ENCODE measurements at regions not wholly inside any gene's neighbourhood (a gene's known extent, or its start where the extent isn't known, plus 50 kb on each side); places are given as distances from the start of the nearest gene placed in this dataset.

DNA sequence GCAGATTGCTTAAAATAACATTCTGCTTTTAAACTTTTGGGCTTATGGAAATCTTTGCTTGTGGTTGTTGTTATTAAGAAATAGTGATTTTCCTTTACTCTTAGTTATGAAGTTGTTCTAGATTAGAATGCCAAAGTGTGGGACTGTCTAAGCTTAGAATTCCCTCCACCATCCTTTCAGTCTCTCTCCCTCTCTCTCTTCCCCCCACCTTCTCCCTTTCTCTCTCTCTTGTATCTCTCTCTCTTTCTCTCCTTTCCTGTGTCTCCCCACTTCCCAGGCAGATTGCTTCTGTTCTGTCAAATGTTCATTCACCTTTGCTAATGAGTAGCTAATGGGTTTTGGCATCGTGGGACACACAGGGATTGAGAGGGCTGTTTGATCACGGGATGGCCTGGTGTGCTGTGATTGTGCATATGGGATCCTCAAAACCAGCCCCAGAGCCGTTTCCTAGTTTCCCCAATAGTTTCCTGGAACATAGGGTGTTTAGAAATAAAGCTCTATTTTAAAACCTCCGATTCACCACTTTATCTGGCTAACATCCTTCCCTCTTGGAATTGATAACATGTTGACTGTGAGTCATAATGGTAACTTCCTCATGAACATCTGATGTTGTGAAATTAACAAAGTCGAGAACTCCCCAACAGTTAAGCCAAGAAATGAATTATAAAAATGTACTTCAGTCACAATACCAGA lies 502.6 kb downstream of the TMEM114 start (continued):
- TF ChIP-seq, protein P1, sequence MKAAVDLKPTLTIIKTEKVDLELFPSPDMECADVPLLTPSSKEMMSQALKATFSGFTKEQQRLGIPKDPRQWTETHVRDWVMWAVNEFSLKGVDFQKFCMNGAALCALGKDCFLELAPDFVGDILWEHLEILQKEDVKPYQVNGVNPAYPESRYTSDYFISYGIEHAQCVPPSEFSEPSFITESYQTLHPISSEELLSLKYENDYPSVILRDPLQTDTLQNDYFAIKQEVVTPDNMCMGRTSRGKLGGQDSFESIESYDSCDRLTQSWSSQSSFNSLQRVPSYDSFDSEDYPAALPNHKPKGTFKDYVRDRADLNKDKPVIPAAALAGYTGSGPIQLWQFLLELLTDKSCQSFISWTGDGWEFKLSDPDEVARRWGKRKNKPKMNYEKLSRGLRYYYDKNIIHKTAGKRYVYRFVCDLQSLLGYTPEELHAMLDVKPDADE (IDR thresholded peaks at IDR 0.05), result no peak
- TF ChIP-seq ZNF331 (CRISPR knock-in tag; IDR thresholded peaks at IDR 0.05; ENCODE audit: low read depth) (no peak), EZH2 (IDR thresholded peaks at IDR 0.05; ENCODE audit: low read depth, unreplicated experiment) (no peak), EZH2phosphoT487 (IDR thresholded peaks at IDR 0.05; ENCODE audit: unreplicated experiment) (no peak)

DNA sequence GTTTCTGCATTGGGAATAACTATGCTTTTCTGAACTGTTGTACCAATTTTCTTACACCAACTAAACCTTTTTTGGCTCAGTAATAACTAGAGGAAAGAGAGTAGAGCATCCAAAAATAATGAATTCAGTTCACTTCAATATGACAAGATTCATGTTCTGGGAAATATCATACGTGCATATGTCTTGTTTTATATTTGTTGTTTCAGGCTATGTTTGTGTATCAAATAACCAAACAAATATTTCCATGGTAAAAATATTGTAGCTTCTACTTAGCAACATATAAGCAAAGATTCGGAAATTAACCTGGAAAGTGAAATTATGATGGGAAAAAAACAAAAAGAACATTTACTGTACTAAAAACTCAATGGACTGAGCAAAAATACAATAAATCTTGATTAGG lies 503.2 kb downstream of the TMEM114 start:
- H3K27ac ChIP-seq (ENCODE audit: low read depth), result no peak overlapping the region
- DNase-seq (ENCODE audit: low spot score) (no peak), ATAC-seq (no peak)
- Mint-ChIP-seq H3K27me3 (ENCODE audit: insufficient read depth, low read depth, poor library complexity) (no peaks in the 10 kb centered on the region), H3K27ac (no peak overlapping the region), H3K9me3 (peaks cover 13% of the 10 kb centered on the region; the same call in 2 of the 3 replicates), H3K4me1 (no peaks in the 10 kb centered on the region), H3K36me3 (ENCODE audit: low read depth) (no peaks in the 10 kb centered on the region), H3K4me3 (no peak overlapping the region)
- H4K20me1 ChIP-seq (replicated peaks; ENCODE audit: insufficient read depth), result no peaks in the 10 kb centered on the region
- H3K36me3 ChIP-seq (ENCODE audit: insufficient read depth), result no peaks in the 10 kb centered on the region; the same call in 1 of the 2 replicates
- H3K4me3 ChIP-seq, result no peak overlapping the region
- H3K27me3 ChIP-seq (ENCODE audit: insufficient read depth), result no peaks in the 10 kb centered on the region
- no peaks in the 10 kb centered on the region for H3F3A ChIP-seq (replicated peaks; ENCODE audit: low read depth)
- no peaks in the 10 kb centered on the region for H3K79me2 ChIP-seq (replicated peaks; ENCODE audit: insufficient read depth)
- no peaks in the 10 kb centered on the region; the same call in 1 of the 2 replicates for H3K9me2 ChIP-seq (ENCODE audit: insufficient read depth)
- no peak overlapping the region for H3K4me2 ChIP-seq
- no peaks in the 10 kb centered on the region for H3K4me1 ChIP-seq (ENCODE audit: insufficient read depth)
- no peak overlapping the region for H2AFZ ChIP-seq
- no peak for TF ChIP-seq POLR2AphosphoS5 (IDR thresholded peaks at IDR 0.05; ENCODE audit: low read depth)
- TF ChIP-seq, protein P2, sequence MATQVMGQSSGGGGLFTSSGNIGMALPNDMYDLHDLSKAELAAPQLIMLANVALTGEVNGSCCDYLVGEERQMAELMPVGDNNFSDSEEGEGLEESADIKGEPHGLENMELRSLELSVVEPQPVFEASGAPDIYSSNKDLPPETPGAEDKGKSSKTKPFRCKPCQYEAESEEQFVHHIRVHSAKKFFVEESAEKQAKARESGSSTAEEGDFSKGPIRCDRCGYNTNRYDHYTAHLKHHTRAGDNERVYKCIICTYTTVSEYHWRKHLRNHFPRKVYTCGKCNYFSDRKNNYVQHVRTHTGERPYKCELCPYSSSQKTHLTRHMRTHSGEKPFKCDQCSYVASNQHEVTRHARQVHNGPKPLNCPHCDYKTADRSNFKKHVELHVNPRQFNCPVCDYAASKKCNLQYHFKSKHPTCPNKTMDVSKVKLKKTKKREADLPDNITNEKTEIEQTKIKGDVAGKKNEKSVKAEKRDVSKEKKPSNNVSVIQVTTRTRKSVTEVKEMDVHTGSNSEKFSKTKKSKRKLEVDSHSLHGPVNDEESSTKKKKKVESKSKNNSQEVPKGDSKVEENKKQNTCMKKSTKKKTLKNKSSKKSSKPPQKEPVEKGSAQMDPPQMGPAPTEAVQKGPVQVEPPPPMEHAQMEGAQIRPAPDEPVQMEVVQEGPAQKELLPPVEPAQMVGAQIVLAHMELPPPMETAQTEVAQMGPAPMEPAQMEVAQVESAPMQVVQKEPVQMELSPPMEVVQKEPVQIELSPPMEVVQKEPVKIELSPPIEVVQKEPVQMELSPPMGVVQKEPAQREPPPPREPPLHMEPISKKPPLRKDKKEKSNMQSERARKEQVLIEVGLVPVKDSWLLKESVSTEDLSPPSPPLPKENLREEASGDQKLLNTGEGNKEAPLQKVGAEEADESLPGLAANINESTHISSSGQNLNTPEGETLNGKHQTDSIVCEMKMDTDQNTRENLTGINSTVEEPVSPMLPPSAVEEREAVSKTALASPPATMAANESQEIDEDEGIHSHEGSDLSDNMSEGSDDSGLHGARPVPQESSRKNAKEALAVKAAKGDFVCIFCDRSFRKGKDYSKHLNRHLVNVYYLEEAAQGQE (IDR thresholded peaks at IDR 0.05; ENCODE audit: unreplicated experiment), result no peak
- no peak for TF ChIP-seq ZNF331 (CRISPR knock-in tag; IDR thresholded peaks at IDR 0.05; ENCODE audit: low read depth)
- no peak for TF ChIP-seq JUNB (IDR thresholded peaks at IDR 0.05; ENCODE audit: unreplicated experiment)
- no peak for TF ChIP-seq CREB1 (CRISPR knock-in tag; IDR thresholded peaks at IDR 0.05; ENCODE audit: low read depth)
- TF ChIP-seq, protein P3, sequence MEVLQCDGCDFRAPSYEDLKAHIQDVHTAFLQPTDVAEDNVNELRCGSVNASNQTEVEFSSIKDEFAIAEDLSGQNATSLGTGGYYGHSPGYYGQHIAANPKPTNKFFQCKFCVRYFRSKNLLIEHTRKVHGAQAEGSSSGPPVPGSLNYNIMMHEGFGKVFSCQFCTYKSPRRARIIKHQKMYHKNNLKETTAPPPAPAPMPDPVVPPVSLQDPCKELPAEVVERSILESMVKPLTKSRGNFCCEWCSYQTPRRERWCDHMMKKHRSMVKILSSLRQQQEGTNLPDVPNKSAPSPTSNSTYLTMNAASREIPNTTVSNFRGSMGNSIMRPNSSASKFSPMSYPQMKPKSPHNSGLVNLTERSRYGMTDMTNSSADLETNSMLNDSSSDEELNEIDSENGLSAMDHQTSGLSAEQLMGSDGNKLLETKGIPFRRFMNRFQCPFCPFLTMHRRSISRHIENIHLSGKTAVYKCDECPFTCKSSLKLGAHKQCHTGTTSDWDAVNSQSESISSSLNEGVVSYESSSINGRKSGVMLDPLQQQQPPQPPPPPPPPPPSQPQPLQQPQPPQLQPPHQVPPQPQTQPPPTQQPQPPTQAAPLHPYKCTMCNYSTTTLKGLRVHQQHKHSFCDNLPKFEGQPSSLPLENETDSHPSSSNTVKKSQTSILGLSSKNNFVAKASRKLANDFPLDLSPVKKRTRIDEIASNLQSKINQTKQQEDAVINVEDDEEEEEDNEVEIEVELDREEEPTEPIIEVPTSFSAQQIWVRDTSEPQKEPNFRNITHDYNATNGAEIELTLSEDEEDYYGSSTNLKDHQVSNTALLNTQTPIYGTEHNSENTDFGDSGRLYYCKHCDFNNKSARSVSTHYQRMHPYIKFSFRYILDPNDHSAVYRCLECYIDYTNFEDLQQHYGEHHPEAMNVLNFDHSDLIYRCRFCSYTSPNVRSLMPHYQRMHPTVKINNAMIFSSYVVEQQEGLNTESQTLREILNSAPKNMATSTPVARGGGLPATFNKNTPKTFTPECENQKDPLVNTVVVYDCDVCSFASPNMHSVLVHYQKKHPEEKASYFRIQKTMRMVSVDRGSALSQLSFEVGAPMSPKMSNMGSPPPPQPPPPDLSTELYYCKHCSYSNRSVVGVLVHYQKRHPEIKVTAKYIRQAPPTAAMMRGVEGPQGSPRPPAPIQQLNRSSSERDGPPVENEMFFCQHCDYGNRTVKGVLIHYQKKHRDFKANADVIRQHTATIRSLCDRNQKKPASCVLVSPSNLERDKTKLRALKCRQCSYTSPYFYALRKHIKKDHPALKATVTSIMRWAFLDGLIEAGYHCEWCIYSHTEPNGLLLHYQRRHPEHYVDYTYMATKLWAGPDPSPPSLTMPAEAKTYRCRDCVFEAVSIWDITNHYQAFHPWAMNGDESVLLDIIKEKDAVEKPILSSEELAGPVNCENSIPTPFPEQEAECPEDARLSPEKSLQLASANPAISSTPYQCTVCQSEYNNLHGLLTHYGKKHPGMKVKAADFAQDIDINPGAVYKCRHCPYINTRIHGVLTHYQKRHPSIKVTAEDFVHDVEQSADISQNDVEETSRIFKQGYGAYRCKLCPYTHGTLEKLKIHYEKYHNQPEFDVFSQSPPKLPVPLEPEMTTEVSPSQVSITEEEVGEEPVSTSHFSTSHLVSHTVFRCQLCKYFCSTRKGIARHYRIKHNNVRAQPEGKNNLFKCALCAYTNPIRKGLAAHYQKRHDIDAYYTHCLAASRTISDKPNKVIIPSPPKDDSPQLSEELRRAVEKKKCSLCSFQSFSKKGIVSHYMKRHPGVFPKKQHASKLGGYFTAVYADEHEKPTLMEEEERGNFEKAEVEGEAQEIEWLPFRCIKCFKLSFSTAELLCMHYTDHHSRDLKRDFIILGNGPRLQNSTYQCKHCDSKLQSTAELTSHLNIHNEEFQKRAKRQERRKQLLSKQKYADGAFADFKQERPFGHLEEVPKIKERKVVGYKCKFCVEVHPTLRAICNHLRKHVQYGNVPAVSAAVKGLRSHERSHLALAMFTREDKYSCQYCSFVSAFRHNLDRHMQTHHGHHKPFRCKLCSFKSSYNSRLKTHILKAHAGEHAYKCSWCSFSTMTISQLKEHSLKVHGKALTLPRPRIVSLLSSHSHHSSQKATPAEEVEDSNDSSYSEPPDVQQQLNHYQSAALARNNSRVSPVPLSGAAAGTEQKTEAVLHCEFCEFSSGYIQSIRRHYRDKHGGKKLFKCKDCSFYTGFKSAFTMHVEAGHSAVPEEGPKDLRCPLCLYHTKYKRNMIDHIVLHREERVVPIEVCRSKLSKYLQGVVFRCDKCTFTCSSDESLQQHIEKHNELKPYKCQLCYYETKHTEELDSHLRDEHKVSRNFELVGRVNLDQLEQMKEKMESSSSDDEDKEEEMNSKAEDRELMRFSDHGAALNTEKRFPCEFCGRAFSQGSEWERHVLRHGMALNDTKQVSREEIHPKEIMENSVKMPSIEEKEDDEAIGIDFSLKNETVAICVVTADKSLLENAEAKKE (CRISPR knock-in tag; IDR thresholded peaks at IDR 0.05), result no peak
- TF ChIP-seq, protein P1 (IDR thresholded peaks at IDR 0.05), result no peak
- no peak for TF ChIP-seq EZH2 (IDR thresholded peaks at IDR 0.05; ENCODE audit: low read depth, unreplicated experiment)
- no peak for TF ChIP-seq NANOG (IDR thresholded peaks at IDR 0.05; ENCODE audit: borderline replicate concordance)
- no peak for TF ChIP-seq ZNF114 (CRISPR knock-in tag; IDR thresholded peaks at IDR 0.05)

Measured in GM23338 (cell line).